HL-60 (cell line): ENCODE measurements at regions not wholly inside any gene's neighbourhood (a gene's known extent, or its start where the extent isn't known, plus 50 kb on each side); places are given as distances from the start of the nearest gene placed in this dataset.

ENCODE experiments used
- DNase-seq, 2 experiments: peaks; one replicate each; pipeline ENCODE4 v3.0.0-alpha.2; 2010 to 2020; ENCODE audit warnings: low read depth in 1 of 2, low spot score in 1 of 2
- H3K27ac ChIP-seq: fragments of 250-450 bp; sonication (Bioruptor Pico); replicated peaks from 2 replicates; pipeline ENCODE4 v1.5.1; 2020; ENCODE audit warnings: mild to moderate bottlenecking, moderate library complexity
- H3K27me3 ChIP-seq: fragments of 250-450 bp; sonication (Bioruptor Pico); 2 replicates; pipeline ENCODE4 v1.5.1; 2021; ENCODE audit warnings: mild to moderate bottlenecking, moderate library complexity; ENCODE audit not compliant: insufficient read depth, poor library complexity, severe bottlenecking
- H3K4me3 ChIP-seq: replicated peaks from 2 replicates; pipeline ENCODE4 v1.5.1; 2011; ENCODE audit warnings: mild to moderate bottlenecking, control low read depth, low read length; ENCODE audit not compliant: insufficient read depth
- GABPA ChIP-seq: IDR thresholded peaks from 2 replicates; pipeline ENCODE4 v1.6.1; 2012; ENCODE audit warnings: low read depth
- POLR2AphosphoS5 ChIP-seq: IDR thresholded peaks from 2 replicates; pipeline ENCODE4 v1.6.1; 2012; ENCODE audit warnings: low read depth
- SPI1 ChIP-seq: IDR thresholded peaks from 2 replicates; pipeline ENCODE4 v1.6.1; 2012; ENCODE audit warnings: low read depth, mild to moderate bottlenecking, borderline replicate concordance
- TF ChIP-seq, protein P1 (sequence below): IDR thresholded peaks from one replicate; pipeline ENCODE4 v1.5.1; 2011; ENCODE audit warnings: low read length, control low read depth, inconsistent platforms; ENCODE audit not compliant: insufficient read depth
- TF ChIP-seq, protein P2 (sequence below): IDR thresholded peaks from 2 replicates; pipeline ENCODE4 v1.6.1; 2012; ENCODE audit warnings: low read depth; ENCODE audit not compliant: insufficient replicate concordance

DNA sequence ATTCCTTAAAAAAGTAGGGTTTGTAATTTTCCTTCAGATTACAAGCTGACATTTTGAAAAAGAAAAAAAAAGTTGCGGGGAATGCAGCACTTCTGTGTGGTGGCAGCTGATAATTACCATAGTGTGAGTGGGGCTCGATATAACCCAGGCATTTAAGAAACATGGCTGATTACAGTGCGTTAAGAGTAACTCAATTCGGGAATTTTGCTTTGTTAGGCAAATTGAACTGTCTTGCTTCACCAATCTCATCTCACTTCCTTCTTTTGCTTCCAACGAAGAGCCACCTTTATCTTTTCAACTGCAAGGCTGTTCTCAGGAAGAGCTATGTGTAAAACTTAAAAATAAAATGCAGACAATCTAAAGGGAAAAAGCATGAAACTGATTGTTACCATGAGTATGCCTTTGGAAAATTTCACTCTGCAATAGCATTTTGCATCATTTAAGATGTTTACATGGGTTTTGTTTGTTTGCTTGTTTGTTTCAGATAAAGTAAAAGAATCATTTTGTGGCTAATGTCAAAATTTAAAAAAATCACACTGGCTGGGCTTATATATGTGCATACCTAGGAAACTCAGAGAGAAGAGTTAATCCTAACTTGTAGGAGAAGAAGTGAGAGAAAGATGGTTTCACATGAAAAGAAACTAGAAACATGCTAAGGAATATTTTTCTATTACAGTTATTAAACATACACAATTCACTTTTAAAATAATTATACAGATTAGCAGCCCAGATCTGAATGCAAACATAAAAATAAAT lies 295.9 kb upstream of the ATP2B1 start:
- H3K27me3 ChIP-seq = no peaks in the 10 kb centered on the region
- DNase-seq = no peak
- no peak for TF ChIP-seq POLR2AphosphoS5
- TF ChIP-seq GABPA = no peak
- TF ChIP-seq SPI1 = peak; percentile 45
- TF ChIP-seq, protein P1, sequence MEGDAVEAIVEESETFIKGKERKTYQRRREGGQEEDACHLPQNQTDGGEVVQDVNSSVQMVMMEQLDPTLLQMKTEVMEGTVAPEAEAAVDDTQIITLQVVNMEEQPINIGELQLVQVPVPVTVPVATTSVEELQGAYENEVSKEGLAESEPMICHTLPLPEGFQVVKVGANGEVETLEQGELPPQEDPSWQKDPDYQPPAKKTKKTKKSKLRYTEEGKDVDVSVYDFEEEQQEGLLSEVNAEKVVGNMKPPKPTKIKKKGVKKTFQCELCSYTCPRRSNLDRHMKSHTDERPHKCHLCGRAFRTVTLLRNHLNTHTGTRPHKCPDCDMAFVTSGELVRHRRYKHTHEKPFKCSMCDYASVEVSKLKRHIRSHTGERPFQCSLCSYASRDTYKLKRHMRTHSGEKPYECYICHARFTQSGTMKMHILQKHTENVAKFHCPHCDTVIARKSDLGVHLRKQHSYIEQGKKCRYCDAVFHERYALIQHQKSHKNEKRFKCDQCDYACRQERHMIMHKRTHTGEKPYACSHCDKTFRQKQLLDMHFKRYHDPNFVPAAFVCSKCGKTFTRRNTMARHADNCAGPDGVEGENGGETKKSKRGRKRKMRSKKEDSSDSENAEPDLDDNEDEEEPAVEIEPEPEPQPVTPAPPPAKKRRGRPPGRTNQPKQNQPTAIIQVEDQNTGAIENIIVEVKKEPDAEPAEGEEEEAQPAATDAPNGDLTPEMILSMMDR = no peak
- H3K27ac ChIP-seq = no peak overlapping the region
- H3K4me3 ChIP-seq = no peak overlapping the region

DNA sequence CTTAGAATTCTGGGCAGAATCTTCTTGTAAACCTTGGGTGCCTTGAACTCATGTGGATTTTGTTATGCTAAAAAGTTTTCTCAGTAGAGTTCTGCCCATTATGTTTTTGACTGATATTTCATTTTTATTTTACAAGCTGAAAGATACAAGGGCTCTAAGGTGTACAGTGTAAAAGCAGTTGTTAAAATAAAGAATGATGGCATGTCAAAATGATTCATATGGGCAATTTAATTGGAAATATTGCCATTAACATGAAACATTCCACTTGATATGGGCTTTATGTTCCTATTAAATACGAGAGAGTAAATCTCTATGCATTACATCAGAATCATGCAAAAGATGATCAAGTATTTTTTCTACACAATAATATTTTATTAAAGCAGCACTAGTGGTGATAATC lies 295.1 kb upstream of the ATP2B1 start:
- no peak for TF ChIP-seq SPI1

DNA sequence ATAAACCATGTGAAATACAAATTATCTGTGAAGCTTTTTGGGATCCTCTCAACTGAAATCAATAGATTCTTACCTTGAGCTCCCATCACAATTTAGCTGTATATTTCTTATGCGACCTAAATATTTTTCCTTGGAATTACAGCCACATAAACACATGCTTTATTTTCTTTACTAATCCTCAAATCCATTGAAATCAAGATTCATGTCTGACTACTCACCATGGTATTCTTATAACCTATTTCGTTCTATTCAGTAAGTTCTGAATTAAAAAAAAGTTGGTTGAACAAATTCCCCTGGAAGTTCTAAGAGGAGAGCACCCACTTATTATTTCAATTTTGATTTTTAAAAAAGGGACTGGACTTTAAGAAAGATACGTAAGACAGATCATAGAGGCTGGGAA lies 292.1 kb upstream of the ATP2B1 start:
- no peaks in the 10 kb centered on the region for H3K27me3 ChIP-seq
- DNase-seq = no peak
- no peak overlapping the region for H3K27ac ChIP-seq
- H3K4me3 ChIP-seq = no peak overlapping the region
- TF ChIP-seq POLR2AphosphoS5 = no peak
- TF ChIP-seq, protein P2, sequence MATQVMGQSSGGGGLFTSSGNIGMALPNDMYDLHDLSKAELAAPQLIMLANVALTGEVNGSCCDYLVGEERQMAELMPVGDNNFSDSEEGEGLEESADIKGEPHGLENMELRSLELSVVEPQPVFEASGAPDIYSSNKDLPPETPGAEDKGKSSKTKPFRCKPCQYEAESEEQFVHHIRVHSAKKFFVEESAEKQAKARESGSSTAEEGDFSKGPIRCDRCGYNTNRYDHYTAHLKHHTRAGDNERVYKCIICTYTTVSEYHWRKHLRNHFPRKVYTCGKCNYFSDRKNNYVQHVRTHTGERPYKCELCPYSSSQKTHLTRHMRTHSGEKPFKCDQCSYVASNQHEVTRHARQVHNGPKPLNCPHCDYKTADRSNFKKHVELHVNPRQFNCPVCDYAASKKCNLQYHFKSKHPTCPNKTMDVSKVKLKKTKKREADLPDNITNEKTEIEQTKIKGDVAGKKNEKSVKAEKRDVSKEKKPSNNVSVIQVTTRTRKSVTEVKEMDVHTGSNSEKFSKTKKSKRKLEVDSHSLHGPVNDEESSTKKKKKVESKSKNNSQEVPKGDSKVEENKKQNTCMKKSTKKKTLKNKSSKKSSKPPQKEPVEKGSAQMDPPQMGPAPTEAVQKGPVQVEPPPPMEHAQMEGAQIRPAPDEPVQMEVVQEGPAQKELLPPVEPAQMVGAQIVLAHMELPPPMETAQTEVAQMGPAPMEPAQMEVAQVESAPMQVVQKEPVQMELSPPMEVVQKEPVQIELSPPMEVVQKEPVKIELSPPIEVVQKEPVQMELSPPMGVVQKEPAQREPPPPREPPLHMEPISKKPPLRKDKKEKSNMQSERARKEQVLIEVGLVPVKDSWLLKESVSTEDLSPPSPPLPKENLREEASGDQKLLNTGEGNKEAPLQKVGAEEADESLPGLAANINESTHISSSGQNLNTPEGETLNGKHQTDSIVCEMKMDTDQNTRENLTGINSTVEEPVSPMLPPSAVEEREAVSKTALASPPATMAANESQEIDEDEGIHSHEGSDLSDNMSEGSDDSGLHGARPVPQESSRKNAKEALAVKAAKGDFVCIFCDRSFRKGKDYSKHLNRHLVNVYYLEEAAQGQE = no peak
- TF ChIP-seq GABPA = no peak
- TF ChIP-seq, protein P1 = no peak
- TF ChIP-seq SPI1 = no peak

More for the DNA sequence above, 295.1 kb upstream of the ATP2B1 start:
- Histone ChIP-seq H3K4me3 (no peak overlapping the region), H3K27me3 (no peaks in the 10 kb centered on the region), H3K27ac (no peak overlapping the region)
- no peak for DNase-seq

DNA sequence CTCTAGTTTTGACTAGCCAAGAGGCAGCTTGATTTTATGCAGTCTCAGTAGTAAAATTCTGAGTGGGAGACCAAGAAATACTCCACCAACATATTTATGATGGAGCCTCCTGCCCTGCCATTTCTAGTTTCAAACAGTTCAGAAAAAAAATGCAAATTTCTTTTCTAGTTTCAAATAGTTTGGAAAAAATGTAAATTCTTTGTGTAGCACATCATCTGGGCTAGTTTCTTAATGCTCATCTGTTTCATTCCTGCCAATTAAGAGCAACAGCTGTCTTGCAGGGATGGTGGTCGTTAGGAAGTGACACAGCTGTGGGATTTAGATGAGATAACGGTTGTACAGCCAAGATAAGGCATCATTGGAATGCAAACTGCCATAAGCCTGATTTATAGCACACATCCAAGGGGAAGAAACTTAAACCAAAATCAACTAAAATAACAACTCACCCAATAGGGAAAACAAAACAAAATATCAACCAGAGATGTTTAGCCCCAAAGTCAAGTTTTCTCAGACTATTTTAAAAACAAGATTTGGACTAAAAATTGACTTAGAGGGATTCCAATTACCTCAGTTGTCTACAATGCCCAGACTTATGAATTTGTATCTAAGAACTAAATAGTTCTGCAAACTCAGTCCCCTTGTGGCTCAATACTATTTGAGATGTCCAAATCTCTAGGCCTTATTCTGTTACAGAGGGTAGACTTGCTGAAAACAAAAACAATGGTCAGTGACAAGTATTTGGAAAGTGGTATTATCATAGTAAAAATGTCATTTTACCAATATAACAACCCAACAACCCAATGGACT lies 291.3 kb upstream of the ATP2B1 start:
- H3K27me3 ChIP-seq = no peaks in the 10 kb centered on the region
- TF ChIP-seq SPI1 (no peak), POLR2AphosphoS5 (no peak), GABPA (no peak)
- TF ChIP-seq, protein P2 = no peak
- TF ChIP-seq, protein P1 = no peak
- H3K4me3 ChIP-seq = no peak overlapping the region
- no peak overlapping the region for H3K27ac ChIP-seq
- no peak for DNase-seq
